Body of pancreas (tissue), 4 donors: ENCODE measurements at regions not wholly inside any gene's neighbourhood (a gene's known extent, or its start where the extent isn't known, plus 50 kb on each side); places are given as distances from the start of the nearest gene placed in this dataset.
A peak's percentile ranks its signal among the peaks of the same experiment; 100 is the strongest.

Experiments used
- ATAC-seq: fragments of 150-250 bp; one replicate; pipeline ENCODE4 v1.9.1; 2016
- DNase-seq, 4 donors: peaks; one replicate each; pipeline ENCODE4 v3.0.0-alpha.2; 2019
- H3K27ac ChIP-seq, 4 donors: fragments of 200-600 bp; sonication (generic); 1 replicate in 3 of 4; 2 replicates in 1 of 4; pipeline versions ENCODE4 v1.5.1 to v1.6.1; 2016 to 2019; ENCODE audit warnings: mild to moderate bottlenecking in 1 of 4, mixed read lengths in 1 of 4, moderate library complexity in 1 of 4
- H3K27me3 ChIP-seq, 2 donors: fragments of 200-600 bp; sonication (generic); one replicate each; pipeline ENCODE4 v1.6.0; 2016; ENCODE audit warnings: mild to moderate bottlenecking in 1 of 2
- H3K36me3 ChIP-seq, 2 donors: fragments of 200-600 bp; sonication (generic); replicated peaks in 1 of 2; 2 replicates each; pipeline ENCODE4 v1.5.1; 2016; ENCODE audit warnings: low read depth in 2 of 2; ENCODE audit not compliant: insufficient read depth in 1 of 2
- H3K4me1 ChIP-seq: fragments of 200-600 bp; sonication (generic); one replicate; pipeline ENCODE4 v1.6.0; 2016
- H3K4me3 ChIP-seq, 2 donors: fragments of 200-600 bp; sonication (generic); 1 replicate in 1 of 2; 2 replicates in 1 of 2; pipeline ENCODE4 v1.5.1; 2016 to 2019
- H3K9me3 ChIP-seq, 3 donors: fragments of 200-600 bp; sonication (generic); 1 replicate in 2 of 3; 2 replicates in 1 of 3; pipeline ENCODE4 v1.5.1; 2016
- POLR2A ChIP-seq, 3 donors: fragments of 450-650 bp; IDR thresholded peaks; one replicate each; pipeline ENCODE4 v1.6.1; 2016; ENCODE audit warnings: antibody characterized with exemption in 3 of 3, mild to moderate bottlenecking in 2 of 3
- WGBS, 2 donors: methylation state at CpG; one replicate each; pipeline ENCODE4 v1.1.5; 2017; 5-methylcytosine and 5-hydroxymethylcytosine counted together
- intact Hi-C: fragments of 100-400 bp; cut with DNase I; formaldehyde crosslinking; loops from one replicate; pipeline ENCODE4 v1.15.1; 2023
- TF ChIP-seq, protein P1 (sequence below), 7 experiments: fragments of 450-650 bp in 4 of 7; fragments of 200-600 bp in 3 of 7; sonication (generic) in 3 of 7; IDR thresholded peaks; one replicate each; pipeline ENCODE4 v1.5.1; 2016 to 2019; ENCODE audit warnings: antibody characterized with exemption in 7 of 7

- no peak overlapping the region for H3K4me3 ChIP-seq
- no peak for ATAC-seq
- H3K9me3 ChIP-seq = no peaks in the 10 kb centered on the region
- peak in 1 of 4 donors; percentile 3 for DNase-seq
- intact Hi-C loops = no loop called here
- no peak for TF ChIP-seq POLR2A (IDR thresholded peaks at IDR 0.05)
- TF ChIP-seq, protein P1, sequence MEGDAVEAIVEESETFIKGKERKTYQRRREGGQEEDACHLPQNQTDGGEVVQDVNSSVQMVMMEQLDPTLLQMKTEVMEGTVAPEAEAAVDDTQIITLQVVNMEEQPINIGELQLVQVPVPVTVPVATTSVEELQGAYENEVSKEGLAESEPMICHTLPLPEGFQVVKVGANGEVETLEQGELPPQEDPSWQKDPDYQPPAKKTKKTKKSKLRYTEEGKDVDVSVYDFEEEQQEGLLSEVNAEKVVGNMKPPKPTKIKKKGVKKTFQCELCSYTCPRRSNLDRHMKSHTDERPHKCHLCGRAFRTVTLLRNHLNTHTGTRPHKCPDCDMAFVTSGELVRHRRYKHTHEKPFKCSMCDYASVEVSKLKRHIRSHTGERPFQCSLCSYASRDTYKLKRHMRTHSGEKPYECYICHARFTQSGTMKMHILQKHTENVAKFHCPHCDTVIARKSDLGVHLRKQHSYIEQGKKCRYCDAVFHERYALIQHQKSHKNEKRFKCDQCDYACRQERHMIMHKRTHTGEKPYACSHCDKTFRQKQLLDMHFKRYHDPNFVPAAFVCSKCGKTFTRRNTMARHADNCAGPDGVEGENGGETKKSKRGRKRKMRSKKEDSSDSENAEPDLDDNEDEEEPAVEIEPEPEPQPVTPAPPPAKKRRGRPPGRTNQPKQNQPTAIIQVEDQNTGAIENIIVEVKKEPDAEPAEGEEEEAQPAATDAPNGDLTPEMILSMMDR (IDR thresholded peaks at IDR 0.05) = no peak
- 68 to 72% methylated on average over 12 of the region's 12 CpGs for WGBS, 2 donors
- H3K4me1 ChIP-seq = no peaks in the 10 kb centered on the region
- no peaks in the 10 kb centered on the region for H3K36me3 ChIP-seq
- no peak overlapping the region for H3K27ac ChIP-seq
- no peaks in the 10 kb centered on the region for H3K27me3 ChIP-seq
These were observed 223.7 kb upstream of the RTL1 start for GRCh38 chr14:101127224-101127623.

GRCh38 chr14:101128478-101129321 lies 225.2 kb upstream of the RTL1 start:
- TF ChIP-seq, protein P1 (IDR thresholded peaks at IDR 0.05) = no peak
- TF ChIP-seq POLR2A (IDR thresholded peaks at IDR 0.05) = no peak
- intact Hi-C loops = no loop called here
- ATAC-seq (no peak), DNase-seq (peak in 1 of 4 donors; percentile 6)
- Histone ChIP-seq H3K27ac (no peak overlapping the region), H3K27me3 (no peaks in the 10 kb centered on the region), H3K4me3 (no peak overlapping the region), H3K9me3 (no peaks in the 10 kb centered on the region), H3K4me1 (no peaks in the 10 kb centered on the region), H3K36me3 (no peaks in the 10 kb centered on the region)
- WGBS, 2 donors = 56 to 63% methylated on average over 10 to 30 of the region's 30 CpGs

DNA sequence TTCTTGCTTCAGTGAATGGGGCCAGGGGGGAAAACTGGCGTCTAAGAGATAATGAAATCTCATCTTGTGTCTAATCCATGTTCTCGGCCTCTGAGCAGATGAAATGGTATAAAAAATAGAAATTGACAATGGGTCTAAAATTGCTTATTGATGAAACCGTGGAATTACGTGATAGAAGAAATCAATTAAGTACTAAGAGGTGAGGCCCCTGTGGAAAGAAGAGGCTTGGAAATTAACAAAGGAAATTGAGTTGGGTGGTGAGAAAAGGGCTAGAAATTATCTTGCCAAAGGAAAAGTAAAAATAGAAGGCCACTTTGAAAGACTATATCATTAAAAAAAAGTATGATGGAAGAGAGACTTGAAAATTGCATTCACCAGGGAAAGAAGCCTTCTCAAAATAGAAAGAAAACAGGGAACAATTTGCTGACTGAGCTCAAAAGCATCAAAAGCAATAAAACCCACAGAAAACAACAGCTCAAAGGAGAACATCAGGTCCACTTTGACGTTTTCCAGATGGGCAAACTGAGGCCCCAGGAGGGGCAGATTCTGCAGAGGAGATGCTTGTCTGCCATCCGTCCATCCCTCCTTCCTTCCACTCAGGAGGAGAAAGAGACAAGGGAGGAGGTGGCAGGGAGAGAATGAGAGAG lies 226.1 kb upstream of the RTL1 start:
- TF ChIP-seq POLR2A (IDR thresholded peaks at IDR 0.05) = no peak
- TF ChIP-seq, protein P1 (IDR thresholded peaks at IDR 0.05) = no peak
- DNase-seq (no peak), ATAC-seq (no peak)
- Histone ChIP-seq H3K9me3 (no peaks in the 10 kb centered on the region), H3K27me3 (no peaks in the 10 kb centered on the region), H3K36me3 (no peaks in the 10 kb centered on the region), H3K27ac (no peak overlapping the region), H3K4me1 (no peaks in the 10 kb centered on the region), H3K4me3 (no peak overlapping the region)
- intact Hi-C loops = no loop called here
- WGBS, 2 donors = 28 to 38% methylated on average over 6 of the region's 6 CpGs

DNA sequence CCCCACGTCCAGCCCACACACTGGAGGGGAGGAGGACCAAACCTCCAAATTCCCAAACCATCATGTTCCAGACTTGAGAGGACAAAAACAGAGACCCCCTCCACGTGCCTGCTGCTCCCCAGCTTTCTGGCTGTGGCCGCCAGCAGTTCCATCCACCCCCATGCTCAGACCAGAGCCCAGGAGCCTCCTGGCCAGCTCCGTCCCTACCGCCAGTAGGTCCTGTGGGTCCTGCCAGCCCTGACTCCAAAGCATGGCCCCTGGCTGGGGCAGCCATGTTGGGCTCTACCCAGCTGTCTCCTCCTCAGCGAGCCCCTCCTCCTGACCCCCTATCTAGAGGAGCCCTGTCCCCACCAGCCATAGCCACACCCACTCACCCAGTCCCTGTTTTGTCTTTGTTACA lies 227.3 kb upstream of the RTL1 start:
- Histone ChIP-seq H3K9me3 (no peaks in the 10 kb centered on the region), H3K4me1 (no peaks in the 10 kb centered on the region), H3K36me3 (no peaks in the 10 kb centered on the region), H3K27ac (no peak overlapping the region), H3K27me3 (no peaks in the 10 kb centered on the region), H3K4me3 (no peak overlapping the region)
- DNase-seq = no peak
- WGBS, 2 donors = 50 to 58% methylated on average over 6 of the region's 6 CpGs
- intact Hi-C loops = no loop called here
- TF ChIP-seq, protein P1 (IDR thresholded peaks at IDR 0.05) = no peak
- TF ChIP-seq POLR2A (IDR thresholded peaks at IDR 0.05) = no peak
- no peak for ATAC-seq
